GM23248 (cell line): ENCODE measurements at regions not wholly inside any gene's neighbourhood (a gene's known extent, or its start where the extent isn't known, plus 50 kb on each side); places are given as distances from the start of the nearest gene placed in this dataset.

ENCODE experiments used
- EZH2 ChIP-seq: fragments of 200-600 bp; sonication (generic); IDR thresholded peaks from 2 replicates; pipeline ENCODE4 v1.6.1; 2018; ENCODE audit warnings: antibody characterized with exemption, mild to moderate bottlenecking; ENCODE audit not compliant: insufficient read depth, poor library complexity, severe bottlenecking
- EZH2phosphoT487 ChIP-seq: fragments of 200-600 bp; sonication (generic); IDR thresholded peaks from 2 replicates; pipeline ENCODE4 v1.6.1; 2018; ENCODE audit warnings: antibody characterized with exemption, moderate library complexity, mild to moderate bottlenecking, low read depth; ENCODE audit not compliant: insufficient read depth

- TF ChIP-seq EZH2 (no peak), EZH2phosphoT487 (no peak)
Observed at GRCh38 chr2:239752951-239753350, 272.2 kb downstream of the NDUFA10 start.
